Thoracic aorta (tissue), 2 donors: ENCODE measurements at regions not wholly inside any gene's neighbourhood (a gene's known extent, or its start where the extent isn't known, plus 50 kb on each side); places are given as distances from the start of the nearest gene placed in this dataset.

Experiments
- ATAC-seq: fragments of 150-250 bp; one replicate; pipeline ENCODE4 v1.8.0; 2017; ENCODE audit warnings: low read depth; ENCODE audit not compliant: insufficient number of reproducible peaks, low FRiP score
- DNase-seq: peaks from one replicate; pipeline ENCODE4 v3.0.0-alpha.2; 2020; ENCODE audit warnings: low spot score
- H3K27ac ChIP-seq, 2 donors: fragments of 200-600 bp; sonication (generic); 1 replicate in 1 of 2; 2 replicates in 1 of 2; pipeline ENCODE4 v1.5.1; 2016; ENCODE audit warnings: mild to moderate bottlenecking in 2 of 2, moderate library complexity in 2 of 2
- H3K27me3 ChIP-seq: fragments of 200-600 bp; sonication (generic); replicated peaks from 2 replicates; pipeline ENCODE4 v1.6.0; 2016; ENCODE audit warnings: mild to moderate bottlenecking; ENCODE audit not compliant: insufficient read depth
- H3K36me3 ChIP-seq: fragments of 200-600 bp; sonication (generic); one replicate; pipeline ENCODE4 v1.5.1; 2016
- H3K4me1 ChIP-seq, 2 donors: fragments of 200-600 bp; sonication (generic); 1 replicate in 1 of 2; 2 replicates in 1 of 2; pipeline versions ENCODE4 v1.5.1 to v1.6.0; 2016; ENCODE audit warnings: low read depth in 2 of 2, mild to moderate bottlenecking in 1 of 2; ENCODE audit not compliant: control insufficient read depth in 1 of 2
- H3K4me3 ChIP-seq: fragments of 200-600 bp; sonication (generic); 2 replicates; pipeline ENCODE4 v1.5.1; 2016; ENCODE audit warnings: mild to moderate bottlenecking
- H3K9me3 ChIP-seq: fragments of 200-600 bp; sonication (generic); 2 replicates; pipeline ENCODE4 v1.5.1; 2016
- CTCF ChIP-seq: fragments of 200-600 bp; sonication (generic); IDR thresholded peaks from one replicate; pipeline ENCODE4 v1.5.1; 2019; ENCODE audit warnings: antibody characterized with exemption

GRCh38 chr2:120448961-120449810, 103.2 kb downstream of the INHBB start:
- H3K4me1 ChIP-seq, result no peaks in the 10 kb centered on the region
- H3K9me3 ChIP-seq, result no peaks in the 10 kb centered on the region
- H3K4me3 ChIP-seq, result no peak overlapping the region
- DNase-seq (no peak), ATAC-seq (no peak)
- TF ChIP-seq CTCF, result no peak
- no peaks in the 10 kb centered on the region for H3K27me3 ChIP-seq
- H3K36me3 ChIP-seq, result no peaks in the 10 kb centered on the region
- no peak overlapping the region for H3K27ac ChIP-seq

GRCh38 chr2:120450196-120450820, 104.4 kb downstream of the INHBB start:
- Histone ChIP-seq H3K27me3 (no peaks in the 10 kb centered on the region), H3K4me1 (no peaks in the 10 kb centered on the region), H3K9me3 (no peaks in the 10 kb centered on the region), H3K36me3 (no peaks in the 10 kb centered on the region), H3K4me3 (no peak overlapping the region), H3K27ac (no peak overlapping the region)
- TF ChIP-seq CTCF, result no peak
- DNase-seq (no peak), ATAC-seq (no peak)

GRCh38 chr2:120451334-120451733, 105.4 kb downstream of the INHBB start:
- DNase-seq, result no peak
- Histone ChIP-seq H3K4me3 (no peak overlapping the region), H3K27me3 (no peaks in the 10 kb centered on the region), H3K27ac (no peak overlapping the region), H3K9me3 (no peaks in the 10 kb centered on the region), H3K36me3 (no peaks in the 10 kb centered on the region), H3K4me1 (no peaks in the 10 kb centered on the region)
- ATAC-seq, result no peak
- no peak for TF ChIP-seq CTCF

GRCh38 chr2:120452131-120452530, 106.2 kb downstream of the INHBB start:
- no peaks in the 10 kb centered on the region for H3K4me1 ChIP-seq
- no peaks in the 10 kb centered on the region for H3K27me3 ChIP-seq
- H3K9me3 ChIP-seq, result no peaks in the 10 kb centered on the region
- TF ChIP-seq CTCF, result no peak
- ATAC-seq, result no peak
- no peak overlapping the region for H3K27ac ChIP-seq
- no peak overlapping the region for H3K4me3 ChIP-seq
- H3K36me3 ChIP-seq, result no peaks in the 10 kb centered on the region
- no peak for DNase-seq

GRCh38 chr2:120452945-120453634, 107.2 kb downstream of the INHBB start:
- no peak overlapping the region for H3K27ac ChIP-seq
- DNase-seq, result no peak
- no peaks in the 10 kb centered on the region for H3K27me3 ChIP-seq
- no peak overlapping the region for H3K4me3 ChIP-seq
- H3K4me1 ChIP-seq, result no peaks in the 10 kb centered on the region
- no peak for ATAC-seq
- H3K9me3 ChIP-seq, result no peaks in the 10 kb centered on the region
- no peaks in the 10 kb centered on the region for H3K36me3 ChIP-seq
- no peak for TF ChIP-seq CTCF
